ENCODE measurements at regions not wholly inside any gene's neighbourhood (a gene's known extent, or its start where the extent isn't known, plus 50 kb on each side); places are given as distances from the start of the nearest gene placed in this dataset.

DNA sequence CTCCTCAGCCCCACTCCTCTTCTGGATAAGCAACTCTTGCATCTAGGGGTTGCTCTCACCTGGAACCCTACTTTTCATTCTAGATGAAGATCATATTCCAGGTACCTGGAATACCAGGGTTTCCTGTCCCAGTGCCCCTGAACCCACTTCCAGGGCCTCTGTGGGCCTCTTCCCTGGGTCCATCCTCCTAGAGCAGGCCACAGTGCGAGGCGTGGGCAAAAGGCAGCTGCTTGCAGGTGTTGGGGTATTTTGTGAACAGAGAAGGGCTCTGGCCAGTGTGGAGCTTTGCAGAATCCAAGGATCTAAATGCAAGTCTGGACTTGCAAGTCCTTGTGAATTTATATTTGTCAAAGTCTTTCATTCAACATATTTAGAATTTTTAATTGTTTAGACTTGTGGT is 240.4 kb upstream of the POU3F1 start:
- ChIA-PET POLR2A (no interaction called here), CTCF (no interaction called here)

DNA sequence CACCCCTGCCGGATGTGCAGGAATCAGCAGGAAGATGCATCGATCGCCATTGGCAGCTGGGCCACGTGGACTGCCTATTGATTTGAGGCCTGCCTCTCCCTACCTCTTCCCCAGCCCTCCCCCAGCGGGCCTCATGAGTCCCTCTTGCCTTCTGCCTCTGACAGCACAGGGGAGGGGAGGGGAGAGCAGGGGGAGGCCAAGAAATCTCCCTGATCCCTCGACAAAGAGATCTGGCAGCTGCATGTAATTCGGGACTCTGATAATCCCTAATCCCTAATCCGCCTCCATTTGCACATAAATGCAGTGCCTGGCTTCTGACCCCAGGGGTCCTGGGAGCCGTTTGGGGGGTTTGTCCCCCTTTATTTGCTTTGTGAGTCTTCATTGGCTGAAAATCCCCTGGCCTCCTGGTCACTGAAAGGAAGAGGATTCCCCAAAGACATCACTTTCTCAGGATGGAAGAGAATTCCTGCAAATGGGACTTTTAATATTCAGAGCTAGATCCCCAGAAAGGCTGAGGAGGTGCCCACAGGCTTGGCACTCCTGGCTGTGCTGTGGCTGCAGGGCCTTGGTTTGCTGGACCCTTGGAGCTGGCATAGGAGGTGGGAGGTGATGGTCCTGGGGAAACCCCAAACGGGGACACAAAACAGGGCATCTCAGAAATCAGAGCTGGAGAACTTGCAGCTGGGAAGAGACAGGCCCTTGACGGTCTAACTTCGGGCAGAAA is 239.4 kb upstream of the POU3F1 start:
- CTCF ChIA-PET, result interaction anchor here (1.1 kb wide), 1 partner anchor 9 kb away, joined by 3 read pairs; no protein-coding TSS in a partner anchor
- POLR2A ChIA-PET, result no interaction called here

DNA sequence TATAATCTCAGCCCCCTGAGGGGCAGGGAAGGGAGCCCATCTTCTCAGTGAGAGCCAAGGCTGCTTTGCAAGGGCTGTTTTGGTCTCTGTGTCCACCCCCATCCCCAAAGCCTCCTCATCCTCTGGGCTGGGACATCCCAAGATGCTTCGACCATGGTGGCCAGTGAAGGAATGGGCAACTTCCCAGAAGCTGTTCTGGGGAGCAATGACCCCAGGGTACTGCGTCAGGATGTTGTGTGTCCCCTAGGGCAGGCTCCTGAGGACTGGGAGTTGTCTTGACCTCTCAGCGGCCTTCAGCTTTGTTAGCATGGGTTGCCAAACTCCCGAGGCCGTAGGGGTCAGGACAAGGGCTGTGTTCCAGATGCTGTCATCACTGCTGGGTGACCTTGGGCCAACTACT is 238.4 kb upstream of the POU3F1 start:
- ChIA-PET POLR2A (interaction anchor here (0.7 kb wide), 1 partner anchor 516 kb away, joined by 3 read pairs; no protein-coding TSS in a partner anchor), CTCF (interaction anchor here (1.1 kb wide), 1 partner anchor 8 kb away, joined by 3 read pairs; no protein-coding TSS in a partner anchor)

DNA sequence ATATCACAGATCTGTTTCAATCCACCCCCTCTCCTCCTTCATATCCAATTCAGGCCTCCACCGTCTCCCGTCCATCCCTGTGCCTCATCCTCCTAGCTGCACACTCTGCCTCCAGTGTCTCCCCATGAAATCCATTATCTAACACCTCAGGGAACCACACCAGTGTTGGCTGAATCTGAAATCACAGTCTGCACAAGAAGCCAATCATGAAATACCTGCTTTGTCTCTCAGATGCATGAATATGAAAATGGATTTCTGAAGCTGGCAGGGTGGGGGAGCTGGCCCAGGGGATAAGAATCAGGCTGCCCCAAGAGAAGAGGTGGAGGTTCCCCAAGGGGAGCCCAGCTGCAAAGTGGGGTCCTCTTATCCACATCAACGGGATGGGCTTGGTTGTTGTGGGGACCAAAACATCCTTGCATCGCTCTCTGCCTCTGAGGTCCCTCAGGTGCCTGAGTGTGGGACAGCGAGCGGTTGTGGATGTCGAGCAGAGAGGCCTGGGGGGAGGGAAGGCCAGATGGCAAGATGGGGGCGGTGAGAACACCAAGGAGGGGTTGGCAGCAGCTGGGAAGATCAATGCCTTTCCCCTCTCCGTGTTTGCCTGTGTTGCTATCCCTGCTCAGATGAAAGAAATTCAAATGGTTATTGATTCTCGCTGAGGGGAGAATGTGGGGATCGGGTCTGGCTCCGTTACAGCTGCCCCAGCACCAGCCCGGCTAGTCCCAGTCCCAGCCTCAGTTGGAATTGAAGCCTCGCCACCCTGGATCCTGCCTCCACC is 237.3 kb upstream of the POU3F1 start:
- CTCF ChIA-PET, result no interaction called here

DNA sequence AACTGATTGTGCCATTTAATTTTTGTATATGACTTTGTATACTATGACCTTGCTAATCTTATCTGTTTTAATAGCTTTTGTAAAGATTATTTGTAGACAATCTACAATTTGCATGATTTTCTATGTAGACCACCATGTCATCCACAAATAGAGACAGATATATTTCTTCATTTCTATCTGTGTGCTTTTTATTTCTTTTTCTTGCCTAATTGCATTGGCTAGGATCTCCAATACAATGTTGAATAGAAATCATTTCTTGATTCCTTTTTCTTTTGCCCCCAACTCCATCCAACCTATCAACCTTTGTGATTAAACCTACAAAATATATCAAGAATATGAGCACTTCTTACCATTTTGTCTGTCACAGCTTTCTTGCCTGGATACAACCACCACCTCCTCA is 232.6 kb upstream of the POU3F1 start:
- ChIA-PET POLR2A (no interaction called here), CTCF (no interaction called here)

More for the DNA sequence above, 237.3 kb upstream of the POU3F1 start:
- POLR2A ChIA-PET, result no interaction called here

DNA sequence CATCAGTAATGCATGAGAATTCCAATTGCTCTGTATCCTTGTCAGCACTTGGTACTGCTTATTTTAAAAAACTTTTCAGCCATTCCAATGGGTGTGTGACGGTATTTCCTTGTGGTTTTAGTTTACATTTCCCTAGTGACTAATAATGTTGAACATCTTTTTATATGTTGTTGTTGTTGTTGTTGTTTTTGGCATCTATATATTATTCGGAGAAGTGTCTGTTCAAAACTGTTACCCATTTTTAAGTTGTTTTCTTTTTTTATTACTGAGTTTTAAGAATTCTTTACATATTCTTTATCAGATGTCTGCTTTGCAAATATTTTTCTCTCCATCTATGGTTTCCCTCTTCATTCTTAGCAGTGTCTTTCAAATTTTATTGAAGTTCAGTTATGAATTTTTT is 231.1 kb upstream of the POU3F1 start:
- POLR2A ChIA-PET, result no interaction called here

DNA sequence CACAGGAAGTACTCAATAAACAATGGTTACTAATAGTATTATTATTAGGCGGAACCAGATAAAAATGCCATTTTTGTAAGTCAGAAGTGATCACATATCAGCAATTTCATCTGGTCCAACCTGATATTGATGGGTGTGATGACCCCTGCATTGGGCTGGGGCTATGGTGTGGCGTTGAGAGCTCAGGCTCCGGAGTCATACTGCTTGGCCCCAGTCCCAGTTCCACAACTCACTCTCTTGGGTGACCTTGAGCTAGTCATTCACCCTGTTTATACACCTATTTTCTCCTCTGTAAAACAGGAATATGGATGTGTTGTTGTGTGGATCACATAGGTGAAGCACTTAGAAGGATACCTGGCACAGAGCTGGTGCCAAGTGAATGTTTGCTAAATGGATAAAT is 229.4 kb upstream of the POU3F1 start:
- POLR2A ChIA-PET, result no interaction called here

More for the DNA sequence above, 231.1 kb upstream of the POU3F1 start:
- CTCF ChIA-PET, result no interaction called here

DNA sequence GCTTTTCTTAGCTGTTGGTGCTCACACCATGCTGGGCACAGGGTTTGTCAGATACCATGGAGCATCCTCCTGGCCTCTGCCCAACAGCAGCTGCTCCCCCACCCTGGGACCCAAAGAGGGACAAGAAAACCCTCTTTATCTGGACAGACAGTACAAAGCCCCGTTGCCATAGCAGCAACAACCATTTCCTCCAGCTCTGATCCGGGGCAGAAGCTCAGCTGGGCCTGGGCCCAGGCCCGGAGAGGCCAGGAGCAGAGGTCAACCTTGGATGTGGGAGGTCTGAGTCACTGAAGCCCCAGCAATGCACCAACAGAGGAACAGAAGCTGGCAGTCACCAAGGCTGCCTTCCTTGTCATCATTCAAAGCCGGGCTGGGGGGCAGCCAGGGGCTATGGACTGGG is 228.4 kb upstream of the POU3F1 start:
- ChIA-PET CTCF (no interaction called here), POLR2A (no interaction called here)

More for the DNA sequence above, 229.4 kb upstream of the POU3F1 start:
- CTCF ChIA-PET, result no interaction called here

DNA sequence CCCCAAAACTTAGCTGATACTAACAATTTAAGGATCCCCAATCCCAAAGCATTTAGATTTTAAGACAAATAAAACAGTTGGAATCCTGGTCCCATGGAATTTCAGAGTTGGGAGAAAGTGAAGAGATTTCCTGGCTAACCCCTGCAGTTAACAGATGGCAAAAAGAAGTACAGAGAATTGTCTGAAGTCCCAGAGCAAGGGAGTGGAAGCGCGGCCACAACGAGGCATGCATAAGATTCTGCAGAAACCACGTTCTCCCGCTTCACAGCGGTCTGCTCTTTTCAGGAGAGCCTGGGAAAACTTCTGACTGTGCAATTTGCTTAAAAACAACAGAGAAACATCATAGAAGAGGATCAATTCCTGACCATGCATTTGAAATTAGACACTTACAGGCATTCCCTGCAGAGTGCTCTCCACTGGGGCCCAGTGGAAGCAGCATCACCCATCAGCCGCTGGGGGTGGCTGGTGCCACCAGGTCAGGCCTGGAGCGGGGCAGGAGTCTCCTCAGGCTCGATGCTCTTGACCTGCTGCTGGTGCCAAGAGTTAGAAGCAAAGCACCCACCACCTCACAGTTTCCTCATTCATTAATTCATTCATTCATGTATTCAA is 226.7 kb upstream of the POU3F1 start:
- ChIA-PET CTCF (no interaction called here), POLR2A (no interaction called here)

DNA sequence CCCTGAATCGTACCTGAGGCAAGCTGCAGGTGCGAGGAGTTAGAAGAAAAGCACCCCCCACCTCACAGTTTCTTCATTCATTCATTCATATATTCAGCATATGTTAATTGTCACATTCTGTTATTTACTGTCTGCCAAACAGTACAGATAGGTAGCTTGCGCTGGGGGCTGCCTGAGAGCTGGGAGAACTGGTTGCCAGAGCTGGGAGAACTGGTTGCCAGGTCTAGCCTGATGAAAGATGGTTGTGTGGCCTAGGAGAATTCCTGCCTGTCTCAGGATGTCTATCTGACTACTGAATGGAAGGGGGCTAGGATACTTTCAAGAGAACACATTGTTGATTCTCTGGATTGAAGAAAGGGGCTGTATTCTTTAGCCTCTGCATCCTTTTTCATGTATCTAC is 225.9 kb upstream of the POU3F1 start:
- CTCF ChIA-PET, result no interaction called here

DNA sequence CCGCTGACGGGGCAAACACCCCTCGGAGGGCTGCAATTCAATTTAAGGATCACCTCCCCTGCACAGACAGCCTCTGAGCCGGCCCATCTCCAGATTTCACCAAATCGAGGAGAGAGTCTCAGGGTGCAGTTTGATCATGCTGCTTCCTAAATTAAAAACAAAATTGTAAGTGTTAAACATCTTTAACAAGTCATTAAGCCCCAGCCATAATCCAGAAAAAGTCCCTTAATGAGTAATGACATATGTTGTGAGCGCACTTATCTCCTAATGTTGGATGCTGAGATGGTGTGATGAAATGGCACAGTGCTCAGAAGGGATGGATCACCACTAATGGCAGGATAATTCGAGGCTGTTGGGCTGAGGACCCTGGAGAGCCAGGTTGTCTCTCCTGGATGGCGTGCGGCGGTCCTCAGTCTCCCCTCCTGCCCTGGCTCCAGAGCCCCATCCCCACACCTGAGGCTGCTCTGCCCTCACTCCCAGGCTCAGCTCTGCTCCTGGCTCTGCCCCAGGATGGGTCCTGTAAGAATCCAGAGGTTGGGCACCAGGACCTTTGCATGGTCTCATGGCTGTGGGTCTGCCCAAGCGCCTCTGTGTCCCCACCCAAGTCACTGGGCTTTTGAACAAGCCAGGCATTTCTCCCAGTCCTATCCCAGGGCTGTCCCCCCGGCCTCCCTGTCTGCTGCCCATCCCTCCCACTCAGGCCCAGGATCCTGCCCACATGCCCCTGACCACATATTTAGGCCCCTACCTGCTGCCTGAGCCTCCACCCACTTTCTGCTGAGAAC is 224.4 kb upstream of the POU3F1 start:
- POLR2A ChIA-PET, result no interaction called here
- CTCF ChIA-PET, result no interaction called here

More for the DNA sequence above, 225.9 kb upstream of the POU3F1 start:
- POLR2A ChIA-PET, result no interaction called here

DNA sequence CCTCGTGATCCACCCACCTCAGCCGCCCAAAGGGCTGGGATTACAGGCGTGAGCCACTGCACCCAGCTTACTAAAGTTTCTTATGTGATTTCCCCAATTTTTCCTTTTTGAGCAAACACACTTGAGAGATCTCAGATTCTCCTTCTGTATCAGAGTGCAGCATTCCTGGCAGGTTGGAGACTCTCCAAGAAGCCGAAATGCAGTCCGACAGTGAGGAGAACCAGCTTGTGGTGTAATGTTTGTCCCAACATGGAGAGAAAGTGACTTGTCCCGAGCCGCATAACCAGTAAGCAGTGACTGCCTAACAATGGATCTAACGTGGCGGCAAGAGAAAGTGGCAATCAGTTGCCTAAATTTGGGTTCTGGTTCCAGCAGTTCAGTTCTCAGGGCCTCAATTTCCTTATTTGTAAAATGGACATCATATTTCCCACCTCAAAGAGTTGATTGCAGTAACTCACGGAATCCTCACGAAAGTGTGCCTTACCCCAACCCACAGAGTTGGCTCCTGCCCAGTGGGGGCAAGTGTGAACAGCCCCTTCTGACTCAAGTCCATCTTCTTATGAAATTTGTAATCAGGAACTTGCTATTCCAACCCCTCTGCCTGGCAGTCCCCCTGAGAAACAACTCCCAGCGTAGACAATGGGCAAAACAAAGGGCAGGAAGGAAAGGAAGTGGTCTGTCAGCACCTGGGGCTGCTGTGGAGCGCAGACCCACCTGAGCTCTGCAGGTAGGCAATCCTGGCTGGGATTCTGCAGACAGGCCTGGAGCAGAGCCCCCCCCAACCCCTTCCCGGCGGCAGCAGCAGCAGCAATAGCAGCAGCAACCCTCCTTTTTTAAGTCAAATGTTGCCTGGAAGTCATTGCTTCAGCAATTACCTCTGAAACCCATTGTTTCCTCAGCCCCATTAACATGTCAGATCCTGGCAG is 223.6 kb upstream of the POU3F1 start:
- CTCF ChIA-PET, result no interaction called here
- POLR2A ChIA-PET, result no interaction called here

DNA sequence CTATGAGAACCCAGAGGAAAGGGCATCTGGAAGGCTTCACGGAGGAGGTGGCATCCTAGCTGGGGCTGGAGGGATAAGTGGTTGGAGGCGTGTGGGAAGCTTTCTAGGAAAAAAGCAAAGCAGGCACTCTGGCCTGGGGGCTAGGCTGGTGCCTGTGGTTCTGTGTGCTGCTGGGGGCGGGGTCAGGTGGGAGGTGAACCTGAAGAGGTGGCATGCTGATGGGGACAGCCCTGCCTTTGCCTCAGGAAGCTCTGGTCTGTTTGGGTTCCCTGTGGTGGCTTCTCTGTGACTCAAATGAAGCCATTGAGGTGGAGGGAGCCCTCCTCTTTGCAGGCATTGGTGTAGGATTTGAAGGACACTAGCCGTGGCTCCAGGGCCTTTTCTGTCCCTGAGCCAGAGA is 221.6 kb upstream of the POU3F1 start:
- POLR2A ChIA-PET, result no interaction called here
- CTCF ChIA-PET, result no interaction called here

DNA sequence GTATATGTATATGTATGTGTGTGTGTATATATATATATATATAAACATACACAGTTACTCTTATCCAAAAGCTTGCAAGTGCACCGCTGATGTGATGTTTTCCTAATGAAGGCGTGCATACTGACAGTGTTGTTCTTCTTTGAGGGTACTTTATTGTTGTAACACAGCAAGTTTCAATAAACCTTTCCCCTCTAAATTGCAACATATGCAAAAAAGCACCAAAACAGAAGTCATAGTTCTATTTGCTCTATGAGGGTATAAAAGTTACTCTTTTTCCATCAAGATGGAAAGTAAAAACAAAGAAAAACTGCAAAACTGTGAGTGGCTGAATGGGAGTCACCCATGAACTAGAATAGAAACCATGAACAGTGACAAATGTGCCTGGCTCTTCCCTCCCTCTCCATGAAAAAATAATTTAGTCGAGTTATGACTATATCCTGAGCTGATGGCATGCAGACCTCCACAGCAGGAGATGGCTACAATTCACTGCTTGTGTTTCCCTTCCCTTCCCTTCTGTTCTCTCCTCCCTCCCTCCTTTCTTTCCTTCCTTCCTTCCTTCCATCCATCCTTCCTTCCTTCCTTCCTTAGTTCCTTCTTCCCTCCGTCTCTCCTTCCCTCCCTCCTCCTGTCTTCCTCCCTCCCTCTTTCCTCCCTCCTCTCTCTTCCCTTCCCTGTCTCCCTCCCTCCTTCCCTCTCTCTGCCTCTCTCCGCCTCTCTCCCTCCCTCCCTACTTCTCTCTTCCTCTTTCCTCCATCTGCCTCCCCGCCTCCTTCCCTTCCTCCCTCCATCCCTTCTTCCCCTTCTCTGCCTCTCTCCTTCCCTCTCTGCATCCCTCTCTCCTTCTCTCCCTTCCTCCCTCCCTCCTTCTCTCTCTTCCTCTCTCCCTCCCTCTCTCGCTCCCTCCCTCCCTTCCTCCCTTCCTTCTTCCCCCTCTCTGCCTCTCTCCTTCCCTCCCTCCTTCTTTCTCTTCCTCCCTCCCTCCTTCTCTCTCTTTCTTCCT is 220.7 kb upstream of the POU3F1 start:
- POLR2A ChIA-PET, result no interaction called here
- CTCF ChIA-PET, result no interaction called here

DNA sequence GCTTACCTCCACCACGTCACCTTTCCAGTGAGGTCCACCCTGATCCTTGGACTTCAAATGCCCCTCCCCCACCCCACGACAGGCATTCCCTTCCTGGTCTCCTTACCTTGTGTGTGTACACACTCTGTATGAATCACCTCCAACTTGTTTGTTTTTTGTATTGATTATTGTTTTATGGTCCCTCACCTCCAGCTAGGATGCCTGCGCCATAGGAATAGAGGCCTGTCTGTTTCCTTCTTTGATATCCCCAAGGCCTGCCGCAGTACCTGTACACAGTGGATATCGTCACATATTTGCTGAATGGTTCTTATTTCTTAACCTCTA is 219.6 kb upstream of the POU3F1 start:
- ChIA-PET CTCF (no interaction called here), POLR2A (no interaction called here)

DNA sequence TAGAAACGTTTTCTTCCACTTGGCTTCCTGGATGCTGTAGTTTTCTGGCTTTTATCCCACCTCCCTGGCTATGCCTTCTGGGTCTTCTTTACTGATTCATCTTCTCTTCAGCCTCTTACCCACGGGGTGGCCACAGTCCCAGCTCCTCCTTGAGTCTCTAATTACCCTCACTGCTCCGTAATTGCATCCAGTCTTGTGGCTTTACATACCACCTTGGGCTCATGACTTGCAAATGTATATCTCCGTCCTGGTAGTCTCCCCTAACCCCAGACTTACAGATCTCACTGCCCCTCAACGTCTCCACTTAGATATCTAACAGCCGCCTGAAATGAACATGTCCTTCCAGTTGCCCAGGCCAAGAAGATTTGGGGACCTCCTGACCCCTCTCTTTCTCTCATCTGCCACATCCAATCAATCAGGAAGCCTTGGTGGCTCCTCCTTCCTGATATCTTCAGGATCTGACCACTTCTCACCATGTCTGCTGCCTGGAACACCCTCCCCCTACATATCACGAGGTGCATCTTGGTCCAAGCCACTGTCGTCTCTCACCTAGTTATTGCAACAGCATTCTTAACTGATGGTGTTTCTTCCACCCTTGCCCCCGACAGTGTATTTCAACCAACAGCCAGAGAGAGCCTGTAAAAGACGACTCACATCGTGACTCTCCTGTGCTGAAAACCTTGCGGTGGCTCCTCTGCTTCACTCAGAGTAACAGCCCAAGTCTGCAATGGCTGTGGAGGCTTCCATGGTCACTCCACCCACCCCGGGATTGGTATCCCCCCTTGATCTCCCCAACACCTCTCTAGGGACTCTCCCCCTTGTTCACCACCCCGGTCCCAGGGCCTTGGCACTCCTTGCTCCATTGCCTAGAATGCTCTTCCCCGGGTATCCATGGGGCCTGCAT is 219.0 kb upstream of the POU3F1 start:
- CTCF ChIA-PET, result no interaction called here
- POLR2A ChIA-PET, result interaction anchor here (0.6 kb wide), 1 partner anchor 582 kb away, joined by 4 read pairs; no protein-coding TSS in a partner anchor

DNA sequence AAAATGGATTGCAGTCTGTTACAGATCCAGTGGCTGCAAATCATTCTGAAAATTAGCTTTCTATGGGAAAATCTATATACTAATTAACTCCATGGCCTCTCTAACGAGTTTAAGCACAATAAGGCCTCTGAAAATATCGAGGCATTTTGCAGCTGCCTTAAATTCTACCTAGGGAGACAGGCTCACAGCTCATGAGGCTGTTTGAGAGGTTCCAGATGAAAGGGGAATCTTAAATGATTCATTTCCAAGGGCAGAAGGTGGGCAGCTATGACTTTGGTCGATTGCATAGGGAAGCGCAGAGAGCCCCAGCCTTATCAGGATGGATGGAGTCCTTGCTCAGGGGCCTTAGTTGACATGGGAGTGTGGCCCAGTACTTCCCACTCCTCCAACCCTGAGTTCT is 216.8 kb upstream of the POU3F1 start:
- POLR2A ChIA-PET, result no interaction called here
- CTCF ChIA-PET, result no interaction called here
